ENCODE measurements at regions not wholly inside any gene's neighbourhood (a gene's known extent, or its start where the extent isn't known, plus 50 kb on each side); places are given as distances from the start of the nearest gene placed in this dataset.

GRCh38 chr2:225891771-225892170 lies 492.3 kb downstream of the NYAP2 start:
- peaks cover 5 to 6% of the 10 kb centered on the region in 2 donors for H3K27me3 Mint-ChIP-seq
- H3K9me3 ChIP-seq (ENCODE audit: control insufficient read depth in 1 of 2, low read length in 2 of 2) = no peaks in the 10 kb centered on the region
- intact Hi-C loops (cut with micrococcal nuclease) = no loop called here
- H3K27ac Mint-ChIP-seq = no peak overlapping the region
- ChIA-PET POLR2A (ENCODE audit: partially characterized antibody) (no interaction called here), CTCF (ENCODE audit: partially characterized antibody) (interaction anchor here (1.2 to 5.9 kb wide), 2 partner anchors 13 to 909 kb away, joined by 5 to 59 read pairs; partner anchors contain the start of gene IRS1)
- H3K4me3 Mint-ChIP-seq = no peak overlapping the region
- no peaks in the 10 kb centered on the region for H3K36me3 Mint-ChIP-seq
- no peaks in the 10 kb centered on the region for H3K36me3 ChIP-seq (ENCODE audit: insufficient read depth, low read length)
- no peaks in the 10 kb centered on the region for H3K9me3 Mint-ChIP-seq
- H3K4me1 ChIP-seq (ENCODE audit: insufficient read depth, low read length) = no peaks in the 10 kb centered on the region
- no peak overlapping the region for H3K27ac ChIP-seq (ENCODE audit: low read depth, low read length)
- no peak for DNase-seq
- H3K4me3 ChIP-seq (ENCODE audit: low read length in 2 of 2) = no peak overlapping the region
- H3K27me3 ChIP-seq (ENCODE audit: insufficient read depth, low read length) = no peaks in the 10 kb centered on the region
- no peaks in the 10 kb centered on the region for H3K4me1 Mint-ChIP-seq

- Histone ChIP-seq H3K4me1 (ENCODE audit: insufficient read depth, low read length) (no peaks in the 10 kb centered on the region), H3K36me3 (ENCODE audit: insufficient read depth, low read length) (no peaks in the 10 kb centered on the region), H3K9me3 (ENCODE audit: control insufficient read depth in 1 of 2, low read length in 2 of 2) (no peaks in the 10 kb centered on the region), H3K4me3 (ENCODE audit: low read length in 2 of 2) (no peak overlapping the region), H3K27ac (ENCODE audit: low read depth, low read length) (no peak overlapping the region), H3K27me3 (ENCODE audit: insufficient read depth, low read length) (no peaks in the 10 kb centered on the region)
- DNase-seq = no peak
- Mint-ChIP-seq H3K27ac (no peak overlapping the region), H3K4me3 (no peak overlapping the region), H3K36me3 (no peaks in the 10 kb centered on the region), H3K4me1 (no peaks in the 10 kb centered on the region), H3K9me3 (no peaks in the 10 kb centered on the region), H3K27me3 (peaks cover 5% of the 10 kb centered on the region in 2 donors)
- POLR2A ChIA-PET (ENCODE audit: partially characterized antibody) = no interaction called here
- CTCF ChIA-PET (ENCODE audit: partially characterized antibody) = interaction anchor here (1.2 to 5.9 kb wide), 2 partner anchors 12 to 910 kb away, joined by 5 to 59 read pairs; partner anchors contain the start of gene IRS1
- intact Hi-C loops (cut with micrococcal nuclease) = no loop called here
Observed at GRCh38 chr2:225891013-225891412, 491.5 kb downstream of the NYAP2 start.

- Histone ChIP-seq H3K4me1 (ENCODE audit: insufficient read depth, low read length) (no peaks in the 10 kb centered on the region), H3K9me3 (ENCODE audit: control insufficient read depth in 1 of 2, low read length in 2 of 2) (no peaks in the 10 kb centered on the region), H3K36me3 (ENCODE audit: insufficient read depth, low read length) (no peaks in the 10 kb centered on the region), H3K4me3 (ENCODE audit: low read length in 2 of 2) (no peak overlapping the region), H3K27ac (ENCODE audit: low read depth, low read length) (no peak overlapping the region), H3K27me3 (ENCODE audit: insufficient read depth, low read length) (no peaks in the 10 kb centered on the region)
- DNase-seq = peak in 4 of 5 donors; percentile 6 to 21 (median 8)
- Mint-ChIP-seq H3K27me3 (peaks cover 2 to 6% of the 10 kb centered on the region in 2 donors), H3K27ac (no peak overlapping the region), H3K4me1 (no peaks in the 10 kb centered on the region), H3K36me3 (no peaks in the 10 kb centered on the region), H3K4me3 (no peak overlapping the region), H3K9me3 (no peaks in the 10 kb centered on the region)
- POLR2A ChIA-PET (ENCODE audit: partially characterized antibody) = no interaction called here
- intact Hi-C loops (cut with micrococcal nuclease) = loop anchor here (1.0 kb wide), 1 partner anchor 1349 kb away; no protein-coding TSS in a partner anchor
- CTCF ChIA-PET (ENCODE audit: partially characterized antibody) = interaction anchor here (0.7 to 5.9 kb wide), 11 partner anchors 9 to 1349 kb away, joined by 3 to 59 read pairs (median 4); partner anchors contain the start of genes IRS1 and RHBDD1
Observed at GRCh38 chr2:225889452-225889851, 489.9 kb downstream of the NYAP2 start.

- no peaks in the 10 kb centered on the region for H3K4me1 Mint-ChIP-seq
- no peaks in the 10 kb centered on the region for H3K36me3 Mint-ChIP-seq
- H3K4me3 ChIP-seq (ENCODE audit: low read length in 2 of 2) = no peak overlapping the region
- H3K4me1 ChIP-seq (ENCODE audit: insufficient read depth, low read length) = no peaks in the 10 kb centered on the region
- ChIA-PET POLR2A (ENCODE audit: partially characterized antibody) (no interaction called here), CTCF (ENCODE audit: partially characterized antibody) (no interaction called here)
- H3K27ac Mint-ChIP-seq = no peak overlapping the region
- intact Hi-C loops (cut with micrococcal nuclease) = no loop called here
- no peak for DNase-seq
- no peaks in the 10 kb centered on the region for H3K9me3 ChIP-seq (ENCODE audit: control insufficient read depth in 1 of 2, low read length in 2 of 2)
- no peak overlapping the region for H3K4me3 Mint-ChIP-seq
- no peaks in the 10 kb centered on the region for H3K27me3 ChIP-seq (ENCODE audit: insufficient read depth, low read length)
- no peaks in the 10 kb centered on the region for H3K36me3 ChIP-seq (ENCODE audit: insufficient read depth, low read length)
- H3K27ac ChIP-seq (ENCODE audit: low read depth, low read length) = no peak overlapping the region
- H3K27me3 Mint-ChIP-seq = no peaks in the 10 kb centered on the region
- H3K9me3 Mint-ChIP-seq = peaks cover 0 to 2% (median 0%) of the 10 kb centered on the region in 8 donors
Observed at GRCh38 chr2:225867071-225867470, 467.6 kb downstream of the NYAP2 start.

- Mint-ChIP-seq H3K4me1 (no peaks in the 10 kb centered on the region), H3K36me3 (no peaks in the 10 kb centered on the region), H3K27me3 (no peaks in the 10 kb centered on the region), H3K27ac (no peak overlapping the region), H3K9me3 (peaks cover 0 to 2% (median 0%) of the 10 kb centered on the region in 8 donors), H3K4me3 (no peak overlapping the region)
- no peak overlapping the region for H3K4me3 ChIP-seq (ENCODE audit: low read length in 2 of 2)
- intact Hi-C loops (cut with micrococcal nuclease) = no loop called here
- H3K36me3 ChIP-seq (ENCODE audit: insufficient read depth, low read length) = no peaks in the 10 kb centered on the region
- H3K9me3 ChIP-seq (ENCODE audit: control insufficient read depth in 1 of 2, low read length in 2 of 2) = no peaks in the 10 kb centered on the region
- H3K27ac ChIP-seq (ENCODE audit: low read depth, low read length) = no peak overlapping the region
- H3K4me1 ChIP-seq (ENCODE audit: insufficient read depth, low read length) = no peaks in the 10 kb centered on the region
- no peaks in the 10 kb centered on the region for H3K27me3 ChIP-seq (ENCODE audit: insufficient read depth, low read length)
- DNase-seq = no peak
- POLR2A ChIA-PET (ENCODE audit: partially characterized antibody) = no interaction called here
- CTCF ChIA-PET (ENCODE audit: partially characterized antibody) = no interaction called here
Observed at GRCh38 chr2:225865468-225865867, 466.0 kb downstream of the NYAP2 start.

- ChIA-PET CTCF (ENCODE audit: partially characterized antibody) (no interaction called here), POLR2A (ENCODE audit: partially characterized antibody) (no interaction called here)
- Mint-ChIP-seq H3K27ac (no peak overlapping the region), H3K9me3 (peaks cover 0 to 2% (median 0%) of the 10 kb centered on the region in 8 donors), H3K27me3 (no peaks in the 10 kb centered on the region), H3K36me3 (no peaks in the 10 kb centered on the region), H3K4me1 (no peaks in the 10 kb centered on the region), H3K4me3 (no peak overlapping the region)
- Histone ChIP-seq H3K9me3 (ENCODE audit: control insufficient read depth in 1 of 2, low read length in 2 of 2) (no peaks in the 10 kb centered on the region), H3K4me3 (ENCODE audit: low read length in 2 of 2) (no peak overlapping the region), H3K27me3 (ENCODE audit: insufficient read depth, low read length) (no peaks in the 10 kb centered on the region), H3K36me3 (ENCODE audit: insufficient read depth, low read length) (no peaks in the 10 kb centered on the region), H3K27ac (ENCODE audit: low read depth, low read length) (no peak overlapping the region), H3K4me1 (ENCODE audit: insufficient read depth, low read length) (no peaks in the 10 kb centered on the region)
- no peak for DNase-seq
- intact Hi-C loops (cut with micrococcal nuclease) = no loop called here
Observed at GRCh38 chr2:225864394-225864793, 464.9 kb downstream of the NYAP2 start.

GRCh38 chr2:225842939-225843338 lies 443.4 kb downstream of the NYAP2 start:
- Histone ChIP-seq H3K27ac (ENCODE audit: low read depth, low read length) (no peak overlapping the region), H3K36me3 (ENCODE audit: insufficient read depth, low read length) (no peaks in the 10 kb centered on the region), H3K27me3 (ENCODE audit: insufficient read depth, low read length) (no peaks in the 10 kb centered on the region), H3K4me3 (ENCODE audit: low read length in 2 of 2) (no peak overlapping the region), H3K9me3 (ENCODE audit: control insufficient read depth in 1 of 2, low read length in 2 of 2) (no peaks in the 10 kb centered on the region), H3K4me1 (ENCODE audit: insufficient read depth, low read length) (no peaks in the 10 kb centered on the region)
- H3K27me3 Mint-ChIP-seq = no peaks in the 10 kb centered on the region
- no peak for DNase-seq
- ChIA-PET POLR2A (ENCODE audit: partially characterized antibody) (no interaction called here), CTCF (ENCODE audit: partially characterized antibody) (no interaction called here)
- H3K4me3 Mint-ChIP-seq = no peak overlapping the region
- peaks cover 0 to 2% (median 0%) of the 10 kb centered on the region in 8 donors for H3K9me3 Mint-ChIP-seq
- no peak overlapping the region for H3K27ac Mint-ChIP-seq
- intact Hi-C loops (cut with micrococcal nuclease) = no loop called here
- H3K36me3 Mint-ChIP-seq = no peaks in the 10 kb centered on the region
- H3K4me1 Mint-ChIP-seq = no peaks in the 10 kb centered on the region

GRCh38 chr2:225841314-225841713 lies 441.8 kb downstream of the NYAP2 start:
- POLR2A ChIA-PET (ENCODE audit: partially characterized antibody) = no interaction called here
- no peak overlapping the region for H3K27ac Mint-ChIP-seq

More at GRCh38 chr2:225841314-225841713, 441.8 kb downstream of the NYAP2 start:
- CTCF ChIA-PET (ENCODE audit: partially characterized antibody) = no interaction called here
- H3K9me3 ChIP-seq (ENCODE audit: control insufficient read depth in 1 of 2, low read length in 2 of 2) = no peaks in the 10 kb centered on the region
- no peaks in the 10 kb centered on the region for H3K36me3 ChIP-seq (ENCODE audit: insufficient read depth, low read length)
- H3K4me3 Mint-ChIP-seq = no peak overlapping the region
- no peaks in the 10 kb centered on the region for H3K27me3 Mint-ChIP-seq
- H3K9me3 Mint-ChIP-seq = no peaks in the 10 kb centered on the region
- H3K4me1 Mint-ChIP-seq = no peaks in the 10 kb centered on the region
- H3K27me3 ChIP-seq (ENCODE audit: insufficient read depth, low read length) = no peaks in the 10 kb centered on the region
- no peak overlapping the region for H3K4me3 ChIP-seq (ENCODE audit: low read length in 2 of 2)
- intact Hi-C loops (cut with micrococcal nuclease) = no loop called here
- no peaks in the 10 kb centered on the region for H3K36me3 Mint-ChIP-seq
- no peak overlapping the region for H3K27ac ChIP-seq (ENCODE audit: low read depth, low read length)
- H3K4me1 ChIP-seq (ENCODE audit: insufficient read depth, low read length) = no peaks in the 10 kb centered on the region
- DNase-seq = no peak
